ENCODE measurements at regions not wholly inside any gene's neighbourhood (a gene's known extent, or its start where the extent isn't known, plus 50 kb on each side); places are given as distances from the start of the nearest gene placed in this dataset.

DNA sequence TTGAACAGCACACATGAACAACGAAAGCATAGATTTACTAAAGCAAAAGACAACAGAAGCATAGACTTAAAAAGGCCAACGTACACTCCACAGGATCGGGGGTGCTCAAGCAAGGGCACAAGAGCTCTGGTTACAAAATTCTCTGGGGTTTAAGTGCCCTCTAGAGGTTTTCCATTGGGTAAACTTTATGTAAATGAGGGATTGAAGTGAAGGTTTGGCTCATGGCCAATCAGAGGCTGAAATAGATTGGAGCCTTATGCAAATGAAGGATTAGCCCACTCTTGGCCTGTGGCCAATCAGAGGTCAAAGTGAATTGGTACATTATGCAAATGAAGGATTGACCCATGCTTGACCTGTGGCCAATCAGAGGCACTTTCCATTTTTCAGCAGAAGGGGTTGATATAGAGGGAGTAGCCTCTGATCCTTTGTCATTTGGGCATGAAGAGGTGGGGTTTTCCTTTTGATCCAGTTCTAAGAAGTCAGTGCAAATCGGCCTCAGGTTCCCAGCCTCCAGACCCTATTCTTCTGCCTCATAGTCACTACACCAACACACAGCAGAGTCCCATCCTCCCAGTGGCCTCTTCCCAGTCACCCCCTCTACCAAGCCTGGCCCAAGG lies 244.9 kb downstream of the THBS2 start:
- DNase-seq: no peak
- Histone ChIP-seq H3K27me3 (no peaks in the 10 kb centered on the region), H3K36me3 (no peaks in the 10 kb centered on the region), H3K4me3 (no peak overlapping the region), H3K4me1 (no peaks in the 10 kb centered on the region), H3K9me3 (no peaks in the 10 kb centered on the region), H3K27ac (no peak overlapping the region)
- TF ChIP-seq CTCF (IDR thresholded peaks at IDR 0.05) (no peak), POLR2A (IDR thresholded peaks at IDR 0.05) (no peak)
- intact Hi-C loops (cut with DNase I; ENCODE audit: low total_unique reads): no loop called here

- Histone ChIP-seq H3K4me3 (no peak overlapping the region), H3K4me1 (no peaks in the 10 kb centered on the region), H3K27ac (no peak overlapping the region), H3K9me3 (no peaks in the 10 kb centered on the region), H3K27me3 (no peaks in the 10 kb centered on the region), H3K36me3 (no peaks in the 10 kb centered on the region)
- intact Hi-C loops (cut with DNase I; ENCODE audit: low total_unique reads): no loop called here
- TF ChIP-seq CTCF (IDR thresholded peaks at IDR 0.05) (no peak), POLR2A (IDR thresholded peaks at IDR 0.05) (no peak)
- DNase-seq: no peak
Observed at GRCh38 chr6:169005166-169005565, 248.5 kb downstream of the THBS2 start.

- no peaks in the 10 kb centered on the region for H3K4me1 ChIP-seq
- no peak for DNase-seq
- H3K27ac ChIP-seq: no peak overlapping the region
- H3K4me3 ChIP-seq: no peak overlapping the region
- intact Hi-C loops (cut with DNase I; ENCODE audit: low total_unique reads): no loop called here
- H3K36me3 ChIP-seq: no peaks in the 10 kb centered on the region
- TF ChIP-seq POLR2A (IDR thresholded peaks at IDR 0.05): no peak
- no peak for TF ChIP-seq CTCF (IDR thresholded peaks at IDR 0.05)
- no peaks in the 10 kb centered on the region for H3K9me3 ChIP-seq
- no peaks in the 10 kb centered on the region for H3K27me3 ChIP-seq
Observed at GRCh38 chr6:169000022-169000421, 253.6 kb downstream of the THBS2 start.

DNA sequence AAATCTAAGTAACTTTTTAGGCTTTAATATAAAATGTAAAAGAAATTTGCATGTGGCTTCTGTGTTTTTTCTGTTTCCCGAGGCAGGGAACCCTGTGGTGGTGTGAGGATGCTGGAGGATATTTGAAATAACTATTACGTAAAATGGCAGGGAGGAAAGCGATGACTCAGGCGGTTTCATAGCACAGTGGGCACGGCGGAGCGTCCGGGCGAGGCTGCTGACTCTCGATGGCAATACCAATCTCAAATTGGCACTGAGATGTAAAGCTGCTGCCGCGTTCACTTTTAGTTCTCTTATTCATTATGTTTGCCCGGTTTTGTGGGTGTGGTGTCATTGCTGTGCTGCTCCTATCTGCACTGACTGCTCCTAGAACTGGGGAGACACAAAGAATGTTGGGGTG lies 254.3 kb downstream of the THBS2 start:
- Histone ChIP-seq H3K4me3 (no peak overlapping the region), H3K36me3 (no peaks in the 10 kb centered on the region), H3K9me3 (no peaks in the 10 kb centered on the region), H3K27ac (no peak overlapping the region), H3K4me1 (no peaks in the 10 kb centered on the region), H3K27me3 (no peaks in the 10 kb centered on the region)
- TF ChIP-seq POLR2A (IDR thresholded peaks at IDR 0.05) (no peak), CTCF (IDR thresholded peaks at IDR 0.05) (no peak)
- no peak for DNase-seq
- intact Hi-C loops (cut with DNase I; ENCODE audit: low total_unique reads): no loop called here

GRCh38 chr6:168996356-168996625 lies 257.4 kb downstream of the THBS2 start:
- TF ChIP-seq CTCF (IDR thresholded peaks at IDR 0.05) (no peak), POLR2A (IDR thresholded peaks at IDR 0.05) (no peak)
- H3K9me3 ChIP-seq: no peaks in the 10 kb centered on the region
- no peaks in the 10 kb centered on the region for H3K27me3 ChIP-seq
- no peaks in the 10 kb centered on the region for H3K36me3 ChIP-seq
- H3K4me3 ChIP-seq: no peak overlapping the region
- intact Hi-C loops (cut with DNase I; ENCODE audit: low total_unique reads): no loop called here
- no peak overlapping the region for H3K27ac ChIP-seq
- no peak for DNase-seq
- no peaks in the 10 kb centered on the region for H3K4me1 ChIP-seq
